Inferior parietal cortex (tissue), 1 donor: ENCODE measurements at regions not wholly inside any gene's neighbourhood (a gene's known extent, or its start where the extent isn't known, plus 50 kb on each side); places are given as distances from the start of the nearest gene placed in this dataset.

Experiments
- DNase-seq: peaks from one replicate; pipeline ENCODE4 v3.0.0-alpha.2; 2016; ENCODE audit errors: extremely low spot score

- no peak for DNase-seq
Measured at GRCh38 chr10:106467506-106467905, 697.0 kb downstream of the SORCS1 start.

- no peak for DNase-seq
Measured at GRCh38 chr10:106457522-106457921, 707.0 kb downstream of the SORCS1 start.

DNA sequence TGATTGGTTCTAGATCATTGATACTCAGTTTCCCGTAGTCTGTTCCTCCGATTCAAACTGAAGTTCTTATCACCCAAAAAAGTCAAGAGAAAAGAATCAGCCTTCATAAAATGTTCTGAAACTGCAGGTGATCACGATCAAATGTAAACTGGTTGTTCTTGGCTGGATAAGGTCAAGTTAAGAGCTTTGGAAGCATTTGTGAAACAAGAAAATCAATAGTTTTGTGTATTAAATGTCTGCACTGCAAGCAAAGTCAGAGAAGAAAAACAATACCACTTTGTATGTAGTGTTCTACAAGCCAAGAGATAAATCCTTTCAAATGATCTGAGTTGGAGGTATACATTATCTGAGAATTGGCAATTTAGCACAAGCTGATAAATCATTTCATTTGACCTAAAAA lies 710.3 kb downstream of the SORCS1 start:
- DNase-seq = no peak

DNA sequence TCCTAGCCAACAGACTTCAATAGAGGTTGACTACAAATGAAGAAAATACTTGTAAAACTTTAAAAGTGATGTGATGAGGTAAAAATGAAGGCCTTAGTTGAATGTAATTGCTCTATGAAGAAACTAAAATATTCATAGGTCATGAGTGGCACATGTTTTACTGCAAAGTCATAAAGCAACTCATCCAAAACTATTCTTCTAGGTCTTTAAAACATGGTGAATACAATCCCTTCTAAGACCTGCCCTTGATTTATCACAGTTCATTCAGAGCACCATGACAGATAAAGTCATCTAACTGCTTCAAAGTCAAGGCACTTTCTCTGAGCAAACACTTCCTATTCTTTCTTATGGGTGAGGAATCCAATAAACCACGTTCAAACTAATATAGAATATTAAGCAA lies 713.5 kb downstream of the SORCS1 start:
- DNase-seq = no peak

GRCh38 chr10:106446920-106447319 lies 717.6 kb downstream of the SORCS1 start:
- DNase-seq = no peak

GRCh38 chr10:106442223-106442622 lies 722.3 kb downstream of the SORCS1 start:
- DNase-seq = no peak

DNA sequence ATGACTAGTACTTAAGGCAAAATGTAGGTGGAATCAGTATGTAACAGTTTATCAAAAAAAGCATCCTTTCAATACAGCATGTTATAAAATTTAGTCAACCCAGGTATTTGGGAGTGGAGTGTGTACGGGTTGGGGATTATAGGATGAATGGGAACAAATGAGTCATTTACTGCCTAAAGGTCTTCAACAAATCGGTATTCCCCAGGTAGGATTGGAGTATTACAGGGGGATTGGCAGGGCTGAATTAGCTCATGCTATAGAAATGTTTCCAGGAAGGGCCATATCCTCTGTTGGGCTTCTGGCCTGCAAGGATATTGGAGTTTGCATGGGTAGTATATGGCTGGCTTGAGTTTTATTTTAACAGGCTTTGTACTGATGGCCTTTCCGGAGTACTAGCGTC lies 723.7 kb downstream of the SORCS1 start:
- no peak for DNase-seq

- DNase-seq = no peak
Measured at GRCh38 chr10:106440355-106440754, 724.2 kb downstream of the SORCS1 start.

DNA sequence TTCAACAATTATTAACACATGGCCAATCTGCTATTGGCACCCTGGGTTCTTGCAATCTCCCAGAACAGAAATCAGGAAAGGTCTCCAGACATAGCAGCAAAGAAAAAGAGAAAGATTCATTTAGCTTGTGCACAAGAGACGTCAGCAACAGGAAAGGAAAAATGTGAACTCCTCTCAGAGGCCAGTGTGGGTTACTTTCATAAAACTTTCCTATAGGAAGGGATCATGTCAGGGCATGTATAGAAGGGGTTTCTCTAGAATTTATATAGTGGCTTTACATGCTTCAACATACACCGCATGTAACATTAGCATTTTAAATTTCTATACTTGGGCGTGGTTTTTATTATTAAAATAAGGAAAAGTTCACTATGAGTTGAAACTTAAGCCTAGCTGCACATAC lies 725.1 kb downstream of the SORCS1 start:
- DNase-seq = no peak

GRCh38 chr10:106438386-106438785 lies 726.1 kb downstream of the SORCS1 start:
- DNase-seq = no peak

- DNase-seq = no peak
Measured at GRCh38 chr10:106436123-106436715, 728.3 kb downstream of the SORCS1 start.

DNA sequence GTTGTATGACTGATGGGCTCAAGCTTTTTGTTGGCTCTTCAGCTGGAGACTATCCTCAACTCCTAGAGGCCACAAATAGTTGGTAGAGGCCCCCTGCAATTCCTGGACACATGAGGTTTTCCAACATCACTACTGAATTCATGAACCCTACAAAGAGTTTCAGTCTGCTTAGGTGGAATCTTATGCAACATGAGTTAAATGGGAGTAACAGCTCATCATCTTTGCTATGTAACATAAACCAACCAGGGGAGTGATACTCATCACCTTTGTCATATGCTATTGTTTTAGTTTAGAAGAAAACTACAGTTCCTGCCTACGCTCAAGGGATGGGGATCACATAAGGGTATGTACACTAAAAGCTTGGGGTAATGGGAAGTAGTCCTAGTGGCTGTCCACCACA lies 729.4 kb downstream of the SORCS1 start:
- DNase-seq = no peak

DNA sequence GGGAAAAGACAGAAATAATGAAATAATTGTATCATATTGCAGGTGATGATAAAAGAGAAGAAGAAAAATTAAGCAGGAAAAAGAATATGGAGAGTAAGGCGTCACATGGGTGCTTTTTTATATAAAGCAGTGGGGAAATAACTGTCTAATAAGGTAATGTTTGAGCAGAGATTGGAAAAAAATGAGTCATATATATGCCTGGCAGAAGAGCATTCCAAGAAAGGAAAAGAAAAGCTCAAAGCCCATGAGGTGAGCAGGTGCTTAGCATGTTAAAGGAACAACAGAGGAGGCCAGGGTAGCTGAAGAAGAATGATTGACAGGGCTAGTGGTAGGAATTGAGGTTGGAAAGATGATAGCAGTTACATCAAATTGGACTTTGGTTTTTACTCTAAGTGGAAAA lies 739.5 kb downstream of the SORCS1 start:
- no peak for DNase-seq

DNA sequence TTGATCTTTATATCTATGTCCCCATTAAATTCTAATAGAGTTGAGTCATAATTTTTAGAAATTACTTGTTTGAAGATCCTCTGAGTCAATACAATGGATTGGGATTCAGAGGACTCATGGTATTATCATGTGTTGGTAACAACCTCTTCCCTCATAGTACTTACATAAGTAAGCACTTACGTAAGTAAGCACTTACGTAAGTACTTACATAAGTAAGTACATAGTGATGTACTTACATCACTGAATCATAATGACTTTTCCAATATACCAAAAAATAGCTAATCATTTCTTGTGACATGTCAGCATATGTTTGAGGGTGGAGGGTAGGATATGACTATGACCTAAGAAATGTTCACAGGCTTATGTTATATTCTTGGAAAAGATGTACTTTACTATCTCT lies 740.5 kb downstream of the SORCS1 start:
- no peak for DNase-seq

- no peak for DNase-seq
Measured at GRCh38 chr10:106410331-106410730, 754.2 kb downstream of the SORCS1 start.

DNA sequence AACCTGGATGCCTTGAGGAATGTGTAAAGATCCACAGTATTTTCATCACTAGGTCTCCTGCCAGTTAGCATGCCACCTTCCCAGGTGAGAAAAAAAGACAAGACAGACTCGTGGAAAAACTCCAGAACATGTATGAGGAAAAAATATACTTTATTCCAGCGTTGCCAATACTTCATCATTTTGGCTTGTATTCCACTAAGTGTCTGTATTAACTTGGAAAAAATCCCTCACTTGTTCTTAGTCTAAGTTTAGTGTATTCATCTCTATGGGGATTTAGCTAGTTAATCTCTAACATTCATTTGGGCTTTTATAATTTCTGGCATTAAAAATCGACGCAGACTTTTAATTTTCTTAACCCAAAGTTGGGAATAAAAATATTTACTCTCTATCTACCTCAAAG lies 759.4 kb downstream of the SORCS1 start:
- DNase-seq = no peak

DNA sequence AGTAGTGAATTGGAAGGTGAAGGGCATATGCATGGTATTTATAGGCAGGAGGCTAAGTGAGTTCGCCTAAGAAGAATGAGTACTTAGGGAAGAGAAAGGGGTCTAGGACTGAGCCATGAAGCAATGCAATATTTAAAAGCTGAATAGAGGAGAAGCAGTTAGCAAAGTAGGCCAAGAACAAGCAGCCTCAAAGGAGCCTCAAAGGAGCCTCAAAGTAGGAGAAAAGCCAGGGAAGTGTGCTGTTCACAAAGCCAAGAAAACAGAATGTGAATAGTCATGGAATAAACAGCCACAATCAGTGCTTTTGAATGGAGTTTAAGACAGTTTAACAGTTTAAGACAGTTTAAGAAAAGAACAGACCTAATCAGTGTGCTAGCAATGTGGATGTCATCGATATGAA lies 762.0 kb downstream of the SORCS1 start:
- peak; percentile 4 for DNase-seq

DNA sequence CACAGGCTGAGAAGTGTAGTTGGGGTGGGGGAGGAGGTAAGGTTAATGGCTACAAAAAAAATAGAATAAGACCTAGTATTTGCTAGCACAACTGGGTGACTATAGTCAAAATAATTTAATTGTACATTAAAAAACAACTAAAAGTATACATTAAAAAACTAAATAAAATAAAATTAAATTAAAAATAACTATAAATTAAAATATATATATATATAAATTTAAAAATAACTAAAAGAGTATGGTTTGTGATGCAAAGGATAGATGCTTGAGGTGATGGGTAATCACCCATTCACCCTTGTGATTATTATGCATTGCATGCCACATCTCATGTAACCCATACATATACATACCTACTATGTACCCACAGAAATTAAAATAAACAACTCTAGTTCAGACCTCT lies 762.5 kb downstream of the SORCS1 start:
- no peak for DNase-seq

GRCh38 chr10:106401161-106401560 lies 763.3 kb downstream of the SORCS1 start:
- peak; percentile 51 for DNase-seq

- no peak for DNase-seq
Measured at GRCh38 chr10:106399112-106399511, 765.4 kb downstream of the SORCS1 start.

DNA sequence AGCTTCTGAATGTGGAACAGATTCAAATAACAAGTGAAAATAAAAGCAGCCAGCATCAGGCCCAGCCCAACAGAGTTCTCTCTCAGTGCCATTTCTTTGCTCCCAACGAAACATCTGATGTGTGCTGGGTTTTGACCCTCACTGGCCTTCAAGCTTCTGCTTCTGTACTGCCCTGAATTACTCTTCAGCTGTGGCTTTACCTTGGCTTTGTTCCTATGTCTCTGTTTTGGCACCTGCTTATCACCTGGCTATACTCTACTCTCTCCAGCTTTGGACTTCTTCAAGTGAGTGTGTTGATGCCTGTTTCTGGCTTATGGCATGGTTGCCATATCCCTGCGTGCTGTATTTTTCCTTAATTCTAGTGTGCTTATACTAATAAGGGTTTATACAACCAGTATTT lies 768.3 kb downstream of the SORCS1 start:
- no peak for DNase-seq

DNA sequence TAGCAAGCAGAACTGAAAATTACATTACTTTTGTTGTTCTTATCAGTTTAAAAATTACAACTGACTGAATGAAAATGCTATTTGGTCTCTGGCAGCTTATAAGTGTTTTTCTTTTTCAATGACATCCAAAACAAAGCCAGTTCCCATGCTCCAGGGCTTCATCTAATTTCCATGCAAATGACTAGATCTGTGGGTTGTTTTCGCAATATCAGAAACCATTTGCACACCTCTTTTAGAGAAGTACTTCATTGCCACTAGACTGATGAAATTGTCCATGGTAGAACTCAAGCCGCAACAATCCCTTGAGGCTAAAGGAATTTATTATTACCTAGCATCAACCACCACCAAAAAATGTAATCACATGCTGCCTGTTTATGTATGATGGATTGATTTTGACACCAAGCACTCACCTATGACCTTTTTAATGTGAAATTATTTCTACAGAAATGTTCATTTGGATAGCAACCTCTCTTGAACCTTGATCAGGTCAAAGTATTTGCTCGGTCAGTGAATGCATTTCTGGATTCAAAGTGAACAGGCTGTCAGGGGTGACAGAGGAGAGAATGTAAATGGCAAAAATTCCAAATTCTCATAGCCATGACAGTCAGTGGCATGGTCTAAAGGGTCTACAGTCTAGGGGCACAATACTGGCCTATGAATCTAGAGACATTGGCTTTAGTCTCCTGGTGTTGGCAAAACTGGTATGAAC lies 769.3 kb downstream of the SORCS1 start:
- DNase-seq = no peak

DNA sequence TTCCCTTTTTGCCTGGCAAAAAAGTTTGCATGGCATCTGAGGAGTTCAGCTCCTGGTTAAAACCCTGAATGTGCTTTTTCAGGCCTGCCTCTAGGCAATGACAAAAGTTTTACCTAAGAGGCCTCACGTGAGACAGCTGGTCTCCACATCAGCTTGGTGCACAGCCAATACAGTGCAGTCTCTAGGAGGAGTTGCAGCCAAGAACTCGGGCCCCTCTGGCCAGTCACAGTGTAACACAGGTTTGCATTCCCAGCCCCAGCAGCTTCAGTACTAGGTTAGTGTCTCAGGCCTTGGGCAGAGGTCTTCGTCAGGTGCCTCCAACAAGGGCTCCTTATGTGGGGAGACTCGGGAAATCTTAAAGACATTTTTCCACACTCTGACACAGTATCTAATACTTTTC lies 771.7 kb downstream of the SORCS1 start:
- no peak for DNase-seq

DNA sequence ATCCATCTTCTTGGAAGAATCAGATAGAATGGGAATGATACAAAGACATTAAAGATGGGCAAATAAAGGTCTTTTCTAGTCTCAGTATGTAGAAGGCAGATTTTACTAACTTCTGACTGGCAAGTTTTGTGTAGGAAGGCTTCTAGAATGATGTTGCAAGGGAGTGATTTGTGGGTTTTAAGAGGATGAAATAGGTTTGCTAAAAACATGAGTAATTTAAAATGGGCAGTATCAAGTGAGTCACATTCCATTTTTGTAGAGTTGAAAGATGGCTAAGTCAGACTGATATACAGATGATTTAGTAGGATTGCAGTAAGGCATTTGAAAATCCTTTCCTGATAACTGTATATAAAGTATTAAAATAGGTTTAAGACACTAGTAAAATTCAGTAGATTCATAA lies 777.4 kb downstream of the SORCS1 start:
- no peak for DNase-seq
